ENCODE measurements at regions not wholly inside any gene's neighbourhood (a gene's known extent, or its start where the extent isn't known, plus 50 kb on each side); places are given as distances from the start of the nearest gene placed in this dataset.

GRCh38 chr3:81043660-81044199 lies 717.7 kb downstream of the GBE1 start:
- DNase-seq = no peak

GRCh38 chr3:81043009-81043408 lies 718.4 kb downstream of the GBE1 start:
- DNase-seq = no peak

DNA sequence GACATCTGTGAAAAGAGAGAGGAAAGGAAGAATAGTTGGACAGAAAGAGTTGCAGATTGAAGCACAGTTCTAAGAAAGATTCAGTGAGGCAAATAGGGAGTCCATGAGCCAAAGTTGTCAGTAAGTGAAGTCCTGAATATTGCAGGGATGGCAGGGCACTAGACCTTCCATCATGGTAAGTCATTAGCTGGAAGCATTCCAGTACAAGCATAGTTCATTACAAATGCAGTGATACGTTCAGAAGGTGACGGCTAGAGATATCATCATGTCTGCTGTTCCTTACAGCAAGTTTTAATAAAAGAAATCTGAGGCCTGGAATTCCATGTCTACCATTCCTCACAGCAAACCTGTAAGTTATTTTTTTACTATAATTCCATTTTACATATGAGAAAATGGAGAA lies 720.1 kb downstream of the GBE1 start:
- no peak for DNase-seq

DNA sequence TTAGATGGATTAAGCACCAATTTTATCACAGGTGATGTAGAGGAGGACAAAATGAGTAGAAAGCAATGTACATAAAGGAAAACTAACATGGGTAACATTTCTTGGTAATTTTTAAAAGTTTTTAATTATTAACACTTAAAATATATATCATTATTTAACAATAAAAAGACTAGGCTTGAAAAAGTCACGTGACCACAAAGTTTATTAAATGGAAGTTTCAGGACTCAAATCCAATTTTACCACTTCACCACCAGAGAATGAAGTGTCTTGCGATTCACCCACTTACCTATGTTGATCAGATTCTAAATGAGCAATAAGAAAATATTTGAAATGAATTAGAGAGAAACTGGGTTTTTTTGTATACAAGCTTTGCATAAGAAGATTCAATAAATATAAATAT lies 721.3 kb downstream of the GBE1 start:
- DNase-seq = no peak

DNA sequence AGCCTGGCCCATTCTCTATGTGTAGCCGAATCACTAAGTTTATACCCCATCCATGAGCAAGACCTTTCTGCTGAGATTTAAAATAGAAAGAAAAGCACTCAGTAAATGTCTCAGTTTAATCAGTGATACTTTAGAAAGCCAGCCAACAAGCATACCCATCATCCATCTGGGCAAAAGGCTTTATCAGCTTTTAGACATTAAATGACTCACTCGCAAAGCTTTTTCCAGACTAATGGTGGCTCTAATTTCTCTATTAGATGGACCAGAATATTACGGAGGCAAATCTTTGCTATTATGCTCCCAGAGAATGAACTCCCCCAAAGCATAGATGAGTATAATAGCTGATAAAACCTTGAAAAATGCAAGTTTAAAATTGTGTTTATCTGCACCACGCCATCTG lies 727.8 kb downstream of the GBE1 start:
- DNase-seq = no peak

DNA sequence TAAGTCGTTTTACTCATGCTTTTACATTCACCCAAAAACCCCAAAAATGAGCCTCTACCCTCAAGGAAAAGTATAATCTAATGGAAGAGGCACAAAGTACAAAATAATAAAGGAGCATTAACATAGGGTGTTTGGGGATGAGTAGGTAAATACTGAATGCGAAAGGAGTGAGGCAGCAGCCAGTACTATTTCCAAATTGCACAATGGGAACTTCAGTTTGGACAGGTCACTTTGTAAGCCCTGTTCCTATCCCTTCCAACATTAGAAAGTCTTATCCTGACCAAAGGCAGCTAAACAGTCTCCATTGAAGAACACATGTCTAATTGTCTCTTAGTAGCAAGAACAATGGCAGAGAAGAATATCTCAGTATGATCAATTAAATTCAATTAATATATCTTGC lies 728.3 kb downstream of the GBE1 start:
- no peak for DNase-seq

DNA sequence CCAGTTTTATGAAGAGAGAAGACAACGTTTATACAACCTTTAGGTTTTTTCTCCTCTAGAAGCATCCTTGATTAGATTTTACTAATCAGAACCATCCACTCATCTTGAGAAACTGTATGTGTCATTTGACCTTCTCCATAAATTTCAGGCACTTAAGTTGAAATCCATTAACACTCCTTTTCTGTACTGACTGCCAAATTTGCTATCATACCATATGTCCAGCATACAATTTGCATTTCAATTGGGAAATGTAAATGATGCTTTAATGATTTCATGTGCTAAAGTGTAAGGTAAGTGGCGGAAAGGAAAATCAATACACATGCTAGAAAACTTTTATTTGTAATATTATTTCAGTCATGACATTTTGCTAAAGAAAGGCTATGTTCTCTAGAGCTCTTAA lies 731.6 kb downstream of the GBE1 start:
- no peak for DNase-seq

- no peak for DNase-seq
Observed at GRCh38 chr3:81027344-81027743, 734.1 kb downstream of the GBE1 start.

DNA sequence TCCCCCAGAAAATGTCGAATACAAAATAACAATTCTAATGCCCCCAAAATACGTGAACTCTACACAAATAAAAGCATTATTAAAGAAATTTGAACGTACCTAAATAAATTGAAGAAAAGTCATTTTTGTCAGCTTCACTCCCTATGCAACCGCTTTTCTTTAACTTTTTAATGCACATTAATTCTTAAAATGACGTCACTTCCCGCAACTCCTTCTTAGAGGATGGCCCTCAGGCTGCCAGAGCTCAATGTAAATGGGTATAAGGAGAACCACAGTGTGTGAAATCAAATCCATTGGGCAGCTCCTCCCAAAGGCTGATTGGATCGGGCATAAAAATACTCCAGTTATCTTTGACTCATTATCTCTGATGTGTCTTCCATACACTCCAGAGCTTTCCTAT lies 736.9 kb downstream of the GBE1 start:
- no peak for DNase-seq

- no peak for DNase-seq
Observed at GRCh38 chr3:81022339-81022738, 739.1 kb downstream of the GBE1 start.

- no peak for DNase-seq
Observed at GRCh38 chr3:81013360-81013759, 748.1 kb downstream of the GBE1 start.

DNA sequence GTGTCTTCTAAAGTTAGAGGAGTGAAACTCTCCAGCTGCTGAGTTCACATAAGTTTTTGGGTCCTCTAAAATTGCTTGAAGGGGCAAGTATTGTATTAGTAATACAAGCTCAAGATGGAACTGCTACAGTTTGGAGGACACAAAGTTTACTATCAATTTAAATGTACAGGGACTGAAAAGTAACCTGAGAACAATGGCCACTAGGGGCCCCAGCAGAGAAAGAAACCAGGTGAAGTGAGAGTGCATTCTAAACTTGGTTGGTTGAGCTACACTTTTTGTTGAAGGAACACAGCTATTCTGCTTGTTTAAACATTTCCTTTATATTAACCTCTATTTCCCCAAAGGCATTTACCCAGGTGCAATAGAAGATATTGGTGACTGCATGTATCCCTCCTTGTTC lies 755.5 kb downstream of the GBE1 start:
- DNase-seq = no peak

DNA sequence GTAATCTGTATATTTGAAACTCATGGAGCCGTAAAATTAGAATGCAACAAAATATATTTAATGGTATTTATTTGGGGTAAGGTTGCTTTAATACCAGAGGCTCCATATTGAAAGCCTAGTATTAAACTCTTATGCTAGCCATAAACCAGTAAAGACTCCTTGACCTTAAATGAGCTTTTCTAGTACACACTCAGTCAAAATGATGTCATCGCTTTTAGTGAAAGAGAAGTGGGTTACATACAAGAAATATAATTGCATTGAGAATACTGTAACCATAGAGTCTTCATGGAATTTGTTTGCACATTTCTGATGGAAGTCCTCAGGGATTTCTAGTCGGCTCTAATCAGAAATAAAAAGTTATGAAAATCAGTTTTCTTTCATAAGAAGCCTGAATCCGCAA lies 757.6 kb downstream of the GBE1 start:
- no peak for DNase-seq

DNA sequence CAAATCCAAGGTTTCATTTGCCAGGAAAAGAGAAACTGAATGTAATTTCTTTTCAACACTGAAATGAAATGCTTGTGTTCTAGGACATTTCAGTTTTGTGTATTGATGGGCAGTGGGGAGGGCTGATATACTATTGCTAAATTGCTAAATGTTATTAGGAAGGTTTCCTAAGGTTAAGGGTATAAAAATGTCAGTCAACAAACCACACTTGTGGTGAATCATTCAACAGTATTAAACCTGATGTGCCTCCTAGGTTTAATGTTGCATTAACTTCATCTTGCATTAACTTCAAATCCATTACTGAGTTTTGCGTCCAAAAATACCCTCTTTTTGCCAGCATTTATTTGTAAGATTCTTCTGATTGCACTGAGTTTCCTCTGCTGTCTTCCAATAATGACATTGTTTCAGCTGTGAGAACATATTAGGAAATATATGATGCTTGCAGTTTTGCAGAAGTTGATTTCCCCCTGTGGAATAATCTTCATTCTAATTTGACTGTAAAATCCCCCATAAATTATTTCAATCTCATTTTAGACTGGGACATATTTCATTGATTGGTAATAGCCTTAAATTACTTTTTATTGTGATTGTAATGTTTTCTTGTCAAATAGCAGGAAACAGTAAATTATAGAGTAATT lies 758.3 kb downstream of the GBE1 start:
- DNase-seq = no peak

DNA sequence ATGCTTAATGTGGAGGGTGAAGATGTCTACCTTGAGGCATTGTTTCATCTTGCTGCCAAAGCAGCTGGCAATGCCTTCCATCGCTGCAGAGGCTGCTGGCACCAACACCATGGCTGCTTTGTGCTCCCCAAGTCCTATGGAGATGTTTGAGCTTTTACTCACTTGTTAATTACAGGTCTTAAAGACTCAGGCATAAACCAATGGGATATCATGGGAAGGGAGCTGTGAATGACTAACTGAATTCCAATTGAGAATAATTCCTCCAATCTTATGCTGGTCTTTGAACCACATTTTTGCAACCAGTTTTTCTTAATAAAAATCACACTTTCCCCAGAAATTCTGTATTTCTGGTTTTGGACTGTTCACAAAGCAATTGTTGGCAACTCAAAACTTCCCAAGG lies 762.0 kb downstream of the GBE1 start:
- DNase-seq = no peak

DNA sequence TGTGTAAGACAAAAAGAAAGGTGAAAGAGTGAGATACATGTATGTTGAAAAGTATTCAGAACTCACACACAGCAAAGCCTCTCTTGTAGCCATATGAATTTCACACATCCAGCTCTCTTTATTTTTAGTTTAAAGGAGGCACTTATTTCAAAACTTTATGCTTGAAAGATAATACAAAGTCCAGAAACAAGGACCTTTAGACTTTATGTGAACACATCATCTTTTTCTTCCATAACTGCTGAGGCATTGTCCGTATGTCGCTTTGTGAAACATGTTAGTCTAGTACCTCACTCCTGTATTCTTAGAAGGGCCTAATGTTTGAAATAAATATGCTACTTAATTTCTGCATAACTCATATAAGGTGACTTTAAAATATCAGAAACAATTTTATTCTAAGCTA lies 763.4 kb downstream of the GBE1 start:
- no peak for DNase-seq

DNA sequence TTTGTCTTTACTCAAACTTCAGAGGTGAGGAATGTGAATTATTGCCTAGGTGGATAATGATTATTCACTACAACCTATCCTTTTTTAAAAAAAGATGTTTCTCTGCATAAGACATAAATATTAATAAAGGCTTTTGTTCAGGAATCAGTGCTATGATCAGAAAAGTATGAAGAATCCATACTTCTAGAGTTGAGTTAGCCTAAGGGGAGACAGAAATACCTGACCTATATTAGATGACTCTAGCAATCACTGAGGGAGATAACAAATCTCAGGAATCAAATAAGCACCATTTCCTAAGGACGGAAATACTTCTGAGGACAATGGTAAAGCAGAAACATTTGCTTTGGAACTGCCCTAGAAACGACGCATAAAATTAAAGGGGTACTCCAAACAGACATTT lies 763.8 kb downstream of the GBE1 start:
- no peak for DNase-seq

GRCh38 chr3:80994767-80995166 lies 766.7 kb downstream of the GBE1 start:
- no peak for DNase-seq

- DNase-seq = no peak
Observed at GRCh38 chr3:80994085-80994665, 767.3 kb downstream of the GBE1 start.

- DNase-seq = no peak
Observed at GRCh38 chr3:80993241-80993945, 768.1 kb downstream of the GBE1 start.

- DNase-seq = no peak
Observed at GRCh38 chr3:80983753-80984152, 777.7 kb downstream of the GBE1 start.

DNA sequence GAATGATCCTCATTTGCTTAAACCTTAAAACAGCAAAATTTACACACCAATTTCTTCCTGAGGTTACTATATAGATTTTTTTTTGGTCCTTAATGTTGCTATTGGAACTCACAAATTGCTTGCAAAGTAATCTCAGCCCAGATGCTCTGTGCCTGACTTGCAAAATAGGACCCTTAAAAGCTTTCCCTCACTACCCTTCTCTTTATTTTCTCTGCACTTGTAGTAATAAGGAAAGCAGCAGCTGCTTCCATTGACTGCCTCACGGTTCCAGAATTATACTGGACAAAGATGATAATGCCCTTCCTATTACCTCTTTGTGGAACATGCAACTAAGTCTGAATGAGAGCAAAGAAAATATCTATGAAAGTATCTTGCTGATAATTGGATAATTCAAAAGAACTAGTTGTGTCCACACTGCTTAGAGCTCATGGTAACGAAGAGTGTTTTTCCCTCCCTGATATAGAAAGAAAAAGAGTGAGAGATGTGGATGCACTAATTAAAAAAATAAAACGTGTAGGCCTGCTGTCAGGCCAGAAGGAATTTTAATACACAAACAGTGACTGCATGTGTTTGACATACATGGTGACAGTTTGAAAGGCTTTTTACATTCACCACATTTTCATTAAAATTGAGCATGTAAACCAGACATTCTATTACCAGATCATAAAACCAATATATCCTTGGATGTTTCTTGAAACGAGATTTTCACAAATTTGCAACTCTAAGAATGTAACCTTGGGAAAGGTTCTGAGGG lies 783.1 kb downstream of the GBE1 start:
- DNase-seq = no peak

DNA sequence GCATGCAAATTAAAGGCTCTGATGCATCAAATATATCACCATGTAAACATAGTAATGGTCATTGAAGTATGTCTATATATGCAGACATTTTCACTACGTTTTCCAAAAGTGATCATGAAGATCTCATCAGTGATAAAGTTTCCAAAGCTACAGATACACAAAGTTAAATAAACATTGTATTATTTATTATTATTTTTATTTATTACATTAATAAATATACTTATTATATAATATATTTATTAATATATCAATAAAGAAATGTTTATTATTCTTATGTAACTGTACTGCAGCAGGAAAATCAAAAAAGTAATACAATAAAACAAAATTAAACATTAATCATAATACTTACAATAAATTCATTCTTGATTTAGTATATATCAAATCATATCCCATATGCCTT lies 791.2 kb downstream of the GBE1 start:
- no peak for DNase-seq
